H1 (cell line): ENCODE measurements at regions not wholly inside any gene's neighbourhood (a gene's known extent, or its start where the extent isn't known, plus 50 kb on each side); places are given as distances from the start of the nearest gene placed in this dataset.
A peak's percentile ranks its signal among the peaks of the same experiment; 100 is the strongest.

Experiments used
- CTCF ChIA-PET: fragments of 300-600 bp; sonication (Branson Sonifier 250); formaldehyde crosslinking; loops from one replicate; lab custom pipeline; 2021; ENCODE audit not compliant: partially characterized antibody; lab: Charles Lee
- POLR2A ChIA-PET: fragments of 300-600 bp; sonication (Branson Sonifier 250); formaldehyde crosslinking; loops from one replicate; lab custom pipeline; 2021; ENCODE audit warnings: inconsistent platforms; ENCODE audit not compliant: partially characterized antibody; lab: Charles Lee
- DNase-seq, 2 experiments: peaks; one replicate each; pipeline versions ENCODE4 v3.0.0 to v3.0.0-alpha.2; 2010 to 2022; ENCODE audit warnings: low spot score in 2 of 2, low read depth in 1 of 2, mixed read lengths in 1 of 2
- FAIRE-seq: peaks from 2 replicates; lab custom pipeline; 2011; peaks lifted over from hg19 to GRCh38; lab: Jason Lieb, UNC
- H2AFZ ChIP-seq: 2 replicates; pipeline ENCODE4 v1.8.1; 2012; ENCODE audit warnings: low read length, inconsistent platforms
- H2AK5ac ChIP-seq: 2 replicates; pipeline ENCODE4 v1.6.1; 2013; ENCODE audit warnings: low read depth, low read length
- H2BK120ac ChIP-seq: replicated peaks from 2 replicates; pipeline ENCODE3; 2013; ENCODE audit warnings: low read depth, low read length, inconsistent platforms
- H2BK12ac ChIP-seq: 2 replicates; pipeline ENCODE4 v1.6.1; 2013; ENCODE audit warnings: low read depth, low read length
- H2BK15ac ChIP-seq: 2 replicates; pipeline ENCODE4 v1.6.1; 2013; ENCODE audit warnings: low read length
- H2BK20ac ChIP-seq: 2 replicates; pipeline ENCODE4 v1.6.1; 2013; ENCODE audit warnings: low read length
- H2BK5ac ChIP-seq: 2 replicates; pipeline ENCODE4 v1.6.1; 2013; ENCODE audit warnings: low read depth, low read length
- H3K14ac ChIP-seq: 2 replicates; pipeline ENCODE4 v1.6.1; 2013; ENCODE audit warnings: inconsistent platforms; ENCODE audit not compliant: insufficient read length
- H3K18ac ChIP-seq: 2 replicates; pipeline ENCODE4 v1.6.1; 2013; ENCODE audit warnings: low read length; ENCODE audit errors: extremely low read depth
- H3K23ac ChIP-seq: 2 replicates; pipeline ENCODE4 v1.6.1; 2013; ENCODE audit warnings: inconsistent platforms; ENCODE audit not compliant: insufficient read length
- H3K23me2 ChIP-seq: 2 replicates; pipeline ENCODE4 v1.6.1; 2013; ENCODE audit warnings: low read depth, low read length
- H3K27ac ChIP-seq: 2 replicates; pipeline ENCODE4 v1.6.1; 2011; ENCODE audit warnings: low read depth, low read length, inconsistent platforms
- H3K27me3 ChIP-seq, 4 experiments: replicated peaks in 1 of 4; 1 replicate in 1 of 4; 2 replicates in 3 of 4; pipeline versions ENCODE4 v1.6.1 to v1.8.1; 2011 to 2013; ENCODE audit warnings: low read length in 3 of 4, mild to moderate bottlenecking in 3 of 4, inconsistent platforms in 2 of 4, mixed read lengths in 2 of 4, moderate library complexity in 1 of 4; ENCODE audit not compliant: control insufficient read depth in 3 of 4, insufficient read depth in 3 of 4; ENCODE audit errors: extremely low read depth in 1 of 4
- H3K36me3 ChIP-seq, 4 experiments: 2 replicates each; pipeline versions ENCODE4 v1.6.1 to v1.8.1; 2011 to 2013; ENCODE audit warnings: mild to moderate bottlenecking in 4 of 4, low read length in 3 of 4, moderate library complexity in 2 of 4, control low read depth in 1 of 4, inconsistent platforms in 1 of 4; ENCODE audit not compliant: insufficient read depth in 4 of 4, control insufficient read depth in 2 of 4
- H3K4ac ChIP-seq: replicated peaks from 2 replicates; pipeline ENCODE3; 2013; ENCODE audit warnings: low read length, low read depth, mixed read lengths, inconsistent platforms; ENCODE audit not compliant: insufficient read length
- H3K4me1 ChIP-seq, 4 experiments: replicated peaks in 1 of 4; 1 replicate in 1 of 4; 2 replicates in 3 of 4; pipeline versions ENCODE4 v1.6.1 to v1.8.1; 2011 to 2013; ENCODE audit warnings: low read length in 3 of 4, inconsistent platforms in 2 of 4, mixed read lengths in 1 of 4; ENCODE audit not compliant: insufficient read depth in 4 of 4, control insufficient read depth in 3 of 4
- H3K4me2 ChIP-seq, 2 experiments: 2 replicates each; pipeline versions ENCODE4 v1.6.1 to v1.8.1; 2011 to 2013; ENCODE audit warnings: low read depth in 2 of 2, low read length in 2 of 2, control low read depth in 1 of 2, inconsistent platforms in 1 of 2, mild to moderate bottlenecking in 1 of 2; ENCODE audit not compliant: insufficient read depth in 1 of 2
- H3K4me3 ChIP-seq, 4 experiments: fragments of 200-600, 300-600 bp in 1 of 4; sonication (generic), shearing (Covaris generic), sonication (Bioruptor Twin) in 1 of 4; 2 replicates each; pipeline versions ENCODE4 v1.5.1 to v1.8.1; 2011 to 2016; ENCODE audit warnings: low read length in 4 of 4, low read depth in 3 of 4, control low read depth in 2 of 4, inconsistent platforms in 2 of 4, mild to moderate bottlenecking in 2 of 4, mixed read lengths in 1 of 4, moderate library complexity in 1 of 4; ENCODE audit not compliant: insufficient read depth in 2 of 4; ENCODE audit errors: extremely low read depth in 1 of 4
- H3K56ac ChIP-seq: replicated peaks from 2 replicates; pipeline ENCODE3; 2013; ENCODE audit warnings: low read depth, mild to moderate bottlenecking, mixed read lengths, low read length, inconsistent platforms; ENCODE audit not compliant: insufficient read length
- H3K79me1 ChIP-seq: 2 replicates; pipeline ENCODE4 v1.6.1; 2013; ENCODE audit warnings: low read depth, low read length, control low read depth
- H3K79me2 ChIP-seq, 2 experiments: 2 replicates each; pipeline versions ENCODE4 v1.6.1 to v1.8.1; 2012 to 2013; ENCODE audit warnings: low read length in 2 of 2, mild to moderate bottlenecking in 2 of 2, inconsistent platforms in 1 of 2; ENCODE audit not compliant: insufficient read depth in 2 of 2, control insufficient read depth in 1 of 2
- H3K9ac ChIP-seq, 4 experiments: replicated peaks in 1 of 4; 1 replicate in 1 of 4; 2 replicates in 3 of 4; pipeline versions ENCODE4 v1.6.1 to v1.8.1; 2011 to 2013; ENCODE audit warnings: low read depth in 3 of 4, low read length in 3 of 4, control low read depth in 2 of 4, mild to moderate bottlenecking in 2 of 4, moderate library complexity in 2 of 4, inconsistent platforms in 1 of 4; ENCODE audit errors: extremely low read depth in 1 of 4
- H3K9me3 ChIP-seq, 2 experiments: 2 replicates each; pipeline versions ENCODE4 v1.6.1 to v1.8.1; 2012 to 2013; ENCODE audit warnings: mild to moderate bottlenecking in 2 of 2, moderate library complexity in 2 of 2, control low read depth in 1 of 2, inconsistent platforms in 1 of 2, low read depth in 1 of 2, low read length in 1 of 2, mixed read lengths in 1 of 2; ENCODE audit not compliant: insufficient read depth in 2 of 2
- H4K20me1 ChIP-seq, 2 experiments: replicated peaks in 1 of 2; 2 replicates each; pipeline versions ENCODE3 to v1.8.1; 2011 to 2013; ENCODE audit warnings: inconsistent platforms in 2 of 2, low read length in 2 of 2, mild to moderate bottlenecking in 1 of 2; ENCODE audit not compliant: insufficient read depth in 2 of 2, control insufficient read depth in 1 of 2
- H4K5ac ChIP-seq: 2 replicates; pipeline ENCODE4 v1.6.1; 2013; ENCODE audit warnings: low read length, low read depth, mixed read lengths, inconsistent platforms; ENCODE audit not compliant: insufficient read length
- H4K8ac ChIP-seq: 2 replicates; pipeline ENCODE4 v1.8.0; 2013; ENCODE audit warnings: mild to moderate bottlenecking, moderate library complexity, low read length, inconsistent platforms; ENCODE audit not compliant: insufficient read depth; ENCODE audit errors: extremely low read depth
- H4K91ac ChIP-seq: replicated peaks from 2 replicates; pipeline ENCODE3; 2013; ENCODE audit warnings: low read length, mixed read lengths, inconsistent platforms; ENCODE audit not compliant: insufficient read length
- CBX8 ChIP-seq: fragments of 300-800, 300-1000 bp; sonication (generic); IDR thresholded peaks from 2 replicates; pipeline ENCODE4 v1.7.1; 2016; ENCODE audit warnings: low read depth, low read length, borderline replicate concordance
- CTBP2 ChIP-seq: IDR thresholded peaks from 2 replicates; pipeline ENCODE4 v1.7.0; 2011; ENCODE audit warnings: borderline replicate concordance, mild to moderate bottlenecking, moderate library complexity, mixed read lengths, low read length; ENCODE audit not compliant: insufficient read depth, insufficient read length
- EP300 ChIP-seq, 2 experiments: IDR thresholded peaks; 1 replicate in 1 of 2; 2 replicates in 1 of 2; pipeline ENCODE4 v1.6.1; 2011 to 2012; ENCODE audit warnings: low read depth in 2 of 2, low read length in 2 of 2, mild to moderate bottlenecking in 2 of 2, borderline replicate concordance in 1 of 2, inconsistent platforms in 1 of 2, moderate library complexity in 1 of 2
- GTF2F1 ChIP-seq: IDR thresholded peaks from 2 replicates; pipeline ENCODE4 v1.6.1; 2012; ENCODE audit warnings: low read depth, low read length, improper control_type of control experiment, borderline replicate concordance
- JUND ChIP-seq: IDR thresholded peaks from 2 replicates; pipeline ENCODE4 v1.6.1; 2011; ENCODE audit warnings: mild to moderate bottlenecking, improper control_type of control experiment, low read length
- KDM1A ChIP-seq: fragments of 200-600, 300-600 bp; sonication (generic); IDR thresholded peaks from 2 replicates; pipeline ENCODE4 v1.7.1; 2016; ENCODE audit warnings: mild to moderate bottlenecking, low read length, borderline replicate concordance
- MAFK ChIP-seq: IDR thresholded peaks from 2 replicates; pipeline ENCODE4 v1.6.1; 2012; ENCODE audit warnings: low read depth, mild to moderate bottlenecking, improper control_type of control experiment, low read length
- POLR2A ChIP-seq, 2 experiments: IDR thresholded peaks; 1 replicate in 1 of 2; 2 replicates in 1 of 2; pipeline ENCODE4 v1.6.1; 2011; ENCODE audit warnings: low read depth in 2 of 2, low read length in 2 of 2, mild to moderate bottlenecking in 2 of 2; ENCODE audit errors: control extremely low read depth in 1 of 2
- SIN3A ChIP-seq, 2 experiments: IDR thresholded peaks in 1 of 2; conservative IDR thresholded peaks in 1 of 2; 2 replicates each; pipeline ENCODE4 v1.6.1; 2011 to 2012; ENCODE audit warnings: low read length in 2 of 2, improper control_type of control experiment in 1 of 2, low read depth in 1 of 2, mild to moderate bottlenecking in 1 of 2
- SP1 ChIP-seq: IDR thresholded peaks from 2 replicates; pipeline ENCODE4 v1.6.1; 2011; ENCODE audit warnings: low read depth, low read length
- SP2 ChIP-seq: IDR thresholded peaks from 2 replicates; pipeline ENCODE4 v1.6.1; 2012; ENCODE audit warnings: mild to moderate bottlenecking, low read length, inconsistent platforms
- TAF1 ChIP-seq: IDR thresholded peaks from 2 replicates; pipeline ENCODE4 v1.6.1; 2011; ENCODE audit warnings: mild to moderate bottlenecking, low read depth, low read length
- TAF7 ChIP-seq: optimal IDR thresholded peaks from 2 replicates; pipeline ENCODE3; 2011; ENCODE audit warnings: low read depth, mild to moderate bottlenecking, inconsistent platforms, low read length, moderate library complexity, borderline replicate concordance
- WGBS, 2 experiments: shearing (Covaris generic) in 1 of 2; methylation state at CpG; one replicate each; pipeline versions ENCODE4 v1.1.6 to v1.1.7; 2013 to 2015; ENCODE audit warnings: low lambda C conversion rate in 2 of 2, mixed read lengths in 2 of 2, inconsistent platforms in 1 of 2, low coverage in 1 of 2, missing lambda C conversion rate in 1 of 2; ENCODE audit not compliant: insufficient replicate concordance in 2 of 2, insufficient coverage in 1 of 2, insufficient read length in 1 of 2; ENCODE audit errors: extremely low coverage in 1 of 2, missing lambda C conversion rate in 1 of 2; 5-methylcytosine and 5-hydroxymethylcytosine counted together
- TF ChIP-seq, protein P1 (sequence below): IDR thresholded peaks from 2 replicates; pipeline ENCODE4 v1.6.1; 2012; ENCODE audit warnings: inconsistent platforms

- no peak overlapping the region for H3K18ac ChIP-seq
- POLR2A ChIA-PET, result no interaction called here
- no peaks in the 10 kb centered on the region for H3K36me3 ChIP-seq
- no peak overlapping the region for H3K9ac ChIP-seq
- DNase-seq (no peak), FAIRE-seq (peak; percentile 60)
- H2AK5ac ChIP-seq, result no peak overlapping the region
- H2BK20ac ChIP-seq, result no peak overlapping the region
- no peak overlapping the region for H2BK120ac ChIP-seq
- CTCF ChIA-PET, result interaction anchor here (0.8 to 1.3 kb wide), 3 partner anchors 32 to 217 kb away, joined by 3 to 4 read pairs (median 3); no protein-coding TSS in a partner anchor
- H3K23me2 ChIP-seq, result no peaks in the 10 kb centered on the region
- no peak overlapping the region for H3K4me3 ChIP-seq
- H3K79me2 ChIP-seq, result no peaks in the 10 kb centered on the region
- H3K14ac ChIP-seq, result no peak overlapping the region
- no peak overlapping the region for H4K91ac ChIP-seq
- no peak overlapping the region for H3K23ac ChIP-seq
- no peak overlapping the region for H2BK15ac ChIP-seq
- no peak overlapping the region for H2BK5ac ChIP-seq
- no peaks in the 10 kb centered on the region for H4K20me1 ChIP-seq
- H3K27ac ChIP-seq, result no peak overlapping the region
- no peaks in the 10 kb centered on the region for H3K79me1 ChIP-seq
- H4K8ac ChIP-seq, result no peak overlapping the region
- no peak overlapping the region for H4K5ac ChIP-seq
- WGBS, 2 experiments, result 94% methylated on average over 1 of the region's 1 CpG; no CpG with 5 or more reads in 1 of the 2 experiments
- H2BK12ac ChIP-seq, result no peak overlapping the region
- no peaks in the 10 kb centered on the region for H3K27me3 ChIP-seq
- H3K4ac ChIP-seq, result no peak overlapping the region
- peaks cover 0 to 12% (median 5%) of the 10 kb centered on the region in 4 experiments; a peak in 3 of 7 replicates for H3K4me1 ChIP-seq
- H3K4me2 ChIP-seq, result no peak overlapping the region
- no peak overlapping the region for H2AFZ ChIP-seq
- no peak overlapping the region for H3K56ac ChIP-seq
- no peaks in the 10 kb centered on the region for H3K9me3 ChIP-seq
- TF ChIP-seq CBX8 (no peak), MAFK (no peak), CTBP2 (no peak), EP300 (IDR thresholded peaks at IDR 0.05; ENCODE audit: borderline replicate concordance in 1 of 2, low read depth in 2 of 2, low read length in 2 of 2) (no peak), SIN3A (conservative IDR thresholded peaks at IDR 0.05 in 1 of 2, IDR thresholded peaks at IDR 0.05 in 1 of 2; ENCODE audit: low read depth in 1 of 2, low read length in 2 of 2) (no peak), TAF7 (no peak), KDM1A (no peak), POLR2A (IDR thresholded peaks at IDR 0.05; ENCODE audit: control extremely low read depth in 1 of 2, low read depth in 2 of 2, low read length in 2 of 2) (no peak), TAF1 (no peak), JUND (no peak), SP2 (no peak), GTF2F1 (no peak), SP1 (no peak)
- TF ChIP-seq, protein P1, sequence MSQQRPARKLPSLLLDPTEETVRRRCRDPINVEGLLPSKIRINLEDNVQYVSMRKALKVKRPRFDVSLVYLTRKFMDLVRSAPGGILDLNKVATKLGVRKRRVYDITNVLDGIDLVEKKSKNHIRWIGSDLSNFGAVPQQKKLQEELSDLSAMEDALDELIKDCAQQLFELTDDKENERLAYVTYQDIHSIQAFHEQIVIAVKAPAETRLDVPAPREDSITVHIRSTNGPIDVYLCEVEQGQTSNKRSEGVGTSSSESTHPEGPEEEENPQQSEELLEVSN, result no peak
These were observed 122.7 kb downstream of the SINHCAF start for GRCh38 chr12:31203261-31203660.
